Smooth muscle cell (in vitro differentiated cells): ENCODE measurements at regions not wholly inside any gene's neighbourhood (a gene's known extent, or its start where the extent isn't known, plus 50 kb on each side); places are given as distances from the start of the nearest gene placed in this dataset.

Source experiments
- DNase-seq: peaks from one replicate; lab custom pipeline; 2025; ENCODE audit not compliant: unreplicated experiment; lab: John Stamatoyannopoulos, UW
- H2AFZ ChIP-seq: fragments of 200-600 bp; sonication (generic); 2 replicates; pipeline ENCODE4 v1.6.0; 2016; ENCODE audit warnings: antibody characterized with exemption, low read depth, mild to moderate bottlenecking
- H3F3A ChIP-seq: fragments of 200-600 bp; sonication (generic); 2 replicates; pipeline ENCODE4 v1.6.0; 2017; ENCODE audit warnings: antibody characterized with exemption, low read depth
- H3K27ac ChIP-seq: fragments of 200-600 bp; sonication (generic); 2 replicates; pipeline ENCODE4 v1.5.1; 2016; ENCODE audit warnings: low read depth, mild to moderate bottlenecking
- H3K27me3 ChIP-seq: fragments of 200-600 bp; sonication (generic); 2 replicates; pipeline ENCODE4 v1.6.1; 2016; ENCODE audit warnings: low read depth, mild to moderate bottlenecking
- H3K36me3 ChIP-seq: fragments of 200-600 bp; sonication (generic); 2 replicates; pipeline ENCODE4 v1.5.1; 2016; ENCODE audit warnings: low read depth
- H3K4me1 ChIP-seq: fragments of 200-600 bp; sonication (generic); 2 replicates; pipeline ENCODE4 v1.5.1; 2016; ENCODE audit warnings: low read depth
- H3K4me2 ChIP-seq: fragments of 200-600 bp; sonication (generic); 2 replicates; pipeline ENCODE4 v1.6.0; 2016; ENCODE audit warnings: mild to moderate bottlenecking
- H3K4me3 ChIP-seq: fragments of 200-600 bp; sonication (generic); 2 replicates; pipeline ENCODE4 v1.5.1; 2016; ENCODE audit warnings: mild to moderate bottlenecking
- H3K79me2 ChIP-seq: fragments of 200-600 bp; sonication (generic); 2 replicates; pipeline ENCODE4 v1.6.0; 2016; ENCODE audit warnings: low read depth, mild to moderate bottlenecking
- H3K9ac ChIP-seq: fragments of 200-600 bp; sonication (generic); 2 replicates; pipeline ENCODE4 v1.6.0; 2016; ENCODE audit warnings: low read depth
- H3K9me3 ChIP-seq: fragments of 200-600 bp; sonication (generic); replicated peaks from 2 replicates; pipeline ENCODE4 v1.5.1; 2016; ENCODE audit warnings: low read depth
- H4K20me1 ChIP-seq: fragments of 200-600 bp; sonication (generic); 2 replicates; pipeline ENCODE4 v1.6.0; 2016; ENCODE audit warnings: low read depth
- CTCF ChIP-seq: fragments of 200-600 bp; sonication (generic); IDR thresholded peaks from 2 replicates; pipeline ENCODE4 v1.5.1; 2017; ENCODE audit warnings: borderline replicate concordance, mild to moderate bottlenecking, antibody characterized with exemption; ENCODE audit not compliant: insufficient read depth, poor library complexity, severe bottlenecking
- WGBS: methylation state at CpG from one replicate; pipeline ENCODE4 v1.1.7; 2016; ENCODE audit warnings: low lambda C conversion rate; 5-methylcytosine and 5-hydroxymethylcytosine counted together

- no peaks in the 10 kb centered on the region for H3K9me3 ChIP-seq
- no peak for DNase-seq
- H3K27ac ChIP-seq, result no peak overlapping the region
- TF ChIP-seq CTCF, result no peak
- peaks cover 6% of the 10 kb centered on the region for H3K4me1 ChIP-seq
- no peaks in the 10 kb centered on the region for H3F3A ChIP-seq
- no peaks in the 10 kb centered on the region for H3K36me3 ChIP-seq
- no peak overlapping the region for H2AFZ ChIP-seq
- peaks cover 4% of the 10 kb centered on the region for H3K27me3 ChIP-seq
- H4K20me1 ChIP-seq, result no peaks in the 10 kb centered on the region
- no peak overlapping the region for H3K9ac ChIP-seq
- no peak overlapping the region for H3K4me2 ChIP-seq
- WGBS, result 90% methylated on average over 9 of the region's 9 CpGs
- no peak overlapping the region for H3K4me3 ChIP-seq
- no peaks in the 10 kb centered on the region for H3K79me2 ChIP-seq
Measured at GRCh38 chr3:44110648-44111047, 131.0 kb upstream of the TOPAZ1 start.

- Histone ChIP-seq H3K4me3 (no peak overlapping the region), H3K9me3 (no peaks in the 10 kb centered on the region), H3K4me2 (no peak overlapping the region), H3K27ac (no peak overlapping the region), H3F3A (no peaks in the 10 kb centered on the region), H3K79me2 (no peaks in the 10 kb centered on the region), H3K36me3 (no peaks in the 10 kb centered on the region), H3K27me3 (peaks cover 4% of the 10 kb centered on the region), H3K9ac (no peak overlapping the region), H4K20me1 (no peaks in the 10 kb centered on the region), H3K4me1 (peaks cover 6% of the 10 kb centered on the region), H2AFZ (no peak overlapping the region)
- no peak for DNase-seq
- WGBS, result 94% methylated on average over 2 of the region's 2 CpGs
- TF ChIP-seq CTCF, result no peak
Measured at GRCh38 chr3:44111482-44111881, 130.2 kb upstream of the TOPAZ1 start.

GRCh38 chr3:44114142-44114541 lies 127.5 kb upstream of the TOPAZ1 start:
- Histone ChIP-seq H4K20me1 (no peaks in the 10 kb centered on the region), H3K9ac (no peak overlapping the region), H3K4me3 (no peak overlapping the region), H3K9me3 (no peaks in the 10 kb centered on the region), H2AFZ (no peak overlapping the region), H3K79me2 (no peaks in the 10 kb centered on the region), H3K27ac (no peak overlapping the region), H3K27me3 (peaks cover 26% of the 10 kb centered on the region), H3F3A (no peaks in the 10 kb centered on the region), H3K4me1 (no peaks in the 10 kb centered on the region), H3K4me2 (no peak overlapping the region), H3K36me3 (no peaks in the 10 kb centered on the region)
- TF ChIP-seq CTCF, result peak; percentile 40
- DNase-seq, result no peak
- 52% methylated on average over 12 of the region's 12 CpGs for WGBS

GRCh38 chr3:44117239-44117638 lies 124.4 kb upstream of the TOPAZ1 start:
- no peak for DNase-seq
- no peaks in the 10 kb centered on the region for H3K9me3 ChIP-seq
- peaks cover 26% of the 10 kb centered on the region for H3K27me3 ChIP-seq
- no peak overlapping the region for H2AFZ ChIP-seq
- no peaks in the 10 kb centered on the region for H3K79me2 ChIP-seq
- no peaks in the 10 kb centered on the region for H3K4me1 ChIP-seq
- no peak for TF ChIP-seq CTCF
- WGBS, result 51% methylated on average over 2 of the region's 2 CpGs
- H3K4me2 ChIP-seq, result no peak overlapping the region
- H3K36me3 ChIP-seq, result no peaks in the 10 kb centered on the region
- no peak overlapping the region for H3K27ac ChIP-seq
- no peaks in the 10 kb centered on the region for H4K20me1 ChIP-seq
- H3K4me3 ChIP-seq, result no peak overlapping the region
- no peaks in the 10 kb centered on the region for H3F3A ChIP-seq
- H3K9ac ChIP-seq, result no peak overlapping the region
